Calu3 (cell line): ENCODE measurements at regions not wholly inside any gene's neighbourhood (a gene's known extent, or its start where the extent isn't known, plus 50 kb on each side); places are given as distances from the start of the nearest gene placed in this dataset.

Source experiments
- BruUV-seq: library from RNA; stranded (reverse); fragments of 400-500 nt; replicated peaks from 2 replicates; lab custom pipeline; 2021; lab: Mats Ljungman, UMichigan
- CTCF ChIA-PET: fragments of 300-600 bp; sonication (Branson Sonifier 250); formaldehyde crosslinking; loops from one replicate; lab custom pipeline; 2022; ENCODE audit warnings: antibody characterized with exemption; lab: Charles Lee
- DNase-seq: peaks from one replicate; pipeline ENCODE4 v3.0.0; 2022
- H3K27ac Mint-ChIP-seq: one replicate; pipeline ENCODE4 v1.8.0; 2022; ENCODE audit warnings: mixed read lengths; ENCODE audit not compliant: unreplicated experiment
- H3K27me3 Mint-ChIP-seq: one replicate; pipeline ENCODE4 v1.8.0; 2022; ENCODE audit warnings: mixed read lengths; ENCODE audit not compliant: unreplicated experiment
- H3K36me3 Mint-ChIP-seq: one replicate; pipeline ENCODE4 v1.8.0; 2022; ENCODE audit warnings: mild to moderate bottlenecking, moderate library complexity, mixed read lengths; ENCODE audit not compliant: insufficient read depth, unreplicated experiment
- H3K4me1 Mint-ChIP-seq: one replicate; pipeline ENCODE4 v1.8.0; 2022; ENCODE audit warnings: mild to moderate bottlenecking, low read depth, mixed read lengths; ENCODE audit not compliant: unreplicated experiment
- H3K4me3 Mint-ChIP-seq: one replicate; pipeline ENCODE4 v1.8.0; 2022; ENCODE audit warnings: mild to moderate bottlenecking, low read depth, moderate library complexity, mixed read lengths; ENCODE audit not compliant: unreplicated experiment
- H3K9me3 Mint-ChIP-seq: one replicate; pipeline ENCODE4 v1.8.0; 2022; ENCODE audit warnings: low read depth, mixed read lengths; ENCODE audit not compliant: unreplicated experiment
- intact Hi-C: fragments of 100-400 bp; cut with micrococcal nuclease; formaldehyde crosslinking; loops from one replicate; pipeline ENCODE4 v1.10.0; 2022; ENCODE audit not compliant: unreplicated experiment
- TF ChIP-seq, protein P1 (sequence below): fragments of 200-600 bp; IDR thresholded peaks from one replicate; pipeline ENCODE4 v1.8.0; 2022; ENCODE audit warnings: antibody characterized with exemption; ENCODE audit not compliant: unreplicated experiment

DNA sequence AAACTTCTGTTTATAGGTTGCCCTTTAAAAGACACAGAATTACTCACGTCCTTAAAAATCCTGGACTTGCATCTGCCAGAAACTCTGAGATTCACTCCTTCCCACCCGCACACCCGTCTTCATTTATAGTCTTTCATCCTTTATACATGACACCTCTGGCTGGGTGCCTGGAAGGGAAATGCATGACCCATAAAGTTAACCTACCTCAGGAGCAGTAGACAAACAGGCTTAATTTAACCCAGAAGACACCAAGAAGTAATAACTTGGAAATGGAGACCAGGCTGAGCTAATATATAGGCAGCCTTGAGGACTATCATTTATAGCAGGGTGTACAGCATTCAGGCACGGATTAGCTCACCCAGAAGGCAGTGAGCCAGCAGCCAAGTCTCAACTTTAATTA lies 429.0 kb upstream of the NRSN1 start:
- no peaks in the 10 kb centered on the region for H3K36me3 Mint-ChIP-seq
- H3K4me1 Mint-ChIP-seq: no peaks in the 10 kb centered on the region
- H3K27me3 Mint-ChIP-seq: no peaks in the 10 kb centered on the region
- peaks cover 12% of the 10 kb centered on the region for H3K9me3 Mint-ChIP-seq
- H3K4me3 Mint-ChIP-seq: no peak overlapping the region
- TF ChIP-seq, protein P1, sequence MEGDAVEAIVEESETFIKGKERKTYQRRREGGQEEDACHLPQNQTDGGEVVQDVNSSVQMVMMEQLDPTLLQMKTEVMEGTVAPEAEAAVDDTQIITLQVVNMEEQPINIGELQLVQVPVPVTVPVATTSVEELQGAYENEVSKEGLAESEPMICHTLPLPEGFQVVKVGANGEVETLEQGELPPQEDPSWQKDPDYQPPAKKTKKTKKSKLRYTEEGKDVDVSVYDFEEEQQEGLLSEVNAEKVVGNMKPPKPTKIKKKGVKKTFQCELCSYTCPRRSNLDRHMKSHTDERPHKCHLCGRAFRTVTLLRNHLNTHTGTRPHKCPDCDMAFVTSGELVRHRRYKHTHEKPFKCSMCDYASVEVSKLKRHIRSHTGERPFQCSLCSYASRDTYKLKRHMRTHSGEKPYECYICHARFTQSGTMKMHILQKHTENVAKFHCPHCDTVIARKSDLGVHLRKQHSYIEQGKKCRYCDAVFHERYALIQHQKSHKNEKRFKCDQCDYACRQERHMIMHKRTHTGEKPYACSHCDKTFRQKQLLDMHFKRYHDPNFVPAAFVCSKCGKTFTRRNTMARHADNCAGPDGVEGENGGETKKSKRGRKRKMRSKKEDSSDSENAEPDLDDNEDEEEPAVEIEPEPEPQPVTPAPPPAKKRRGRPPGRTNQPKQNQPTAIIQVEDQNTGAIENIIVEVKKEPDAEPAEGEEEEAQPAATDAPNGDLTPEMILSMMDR: no peak
- intact Hi-C loops: no loop called here
- DNase-seq: no peak
- CTCF ChIA-PET: no interaction called here
- no peak overlapping the region for H3K27ac Mint-ChIP-seq
- BruUV-seq: no TSS peak

DNA sequence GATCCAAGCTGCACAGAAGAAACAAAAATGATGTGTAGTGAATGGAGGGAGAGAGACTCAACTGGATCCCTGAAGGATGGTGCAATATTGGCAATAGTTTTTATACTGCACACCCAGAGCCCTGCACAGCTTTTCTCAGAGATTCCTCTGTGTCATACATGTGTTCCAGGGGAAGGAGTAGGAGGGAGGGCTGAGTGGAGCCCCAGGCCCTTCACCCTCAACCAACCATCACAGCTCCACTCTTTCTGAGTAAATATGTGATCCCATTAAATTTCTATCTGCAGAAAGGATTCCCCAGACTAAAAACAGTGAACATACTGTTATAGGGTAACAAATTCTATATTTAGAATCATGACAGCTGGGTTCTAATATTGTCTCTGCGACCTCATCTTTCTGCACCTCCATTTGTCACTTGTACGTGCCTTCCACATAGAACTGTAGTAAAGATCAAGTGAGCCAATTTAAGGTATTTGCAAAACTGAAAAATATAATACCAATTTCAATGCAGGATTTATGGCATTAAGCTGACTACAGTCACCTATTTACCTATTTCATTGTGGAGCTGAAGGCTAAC lies 421.4 kb upstream of the NRSN1 start:
- no peak overlapping the region for H3K4me3 Mint-ChIP-seq

DNA sequence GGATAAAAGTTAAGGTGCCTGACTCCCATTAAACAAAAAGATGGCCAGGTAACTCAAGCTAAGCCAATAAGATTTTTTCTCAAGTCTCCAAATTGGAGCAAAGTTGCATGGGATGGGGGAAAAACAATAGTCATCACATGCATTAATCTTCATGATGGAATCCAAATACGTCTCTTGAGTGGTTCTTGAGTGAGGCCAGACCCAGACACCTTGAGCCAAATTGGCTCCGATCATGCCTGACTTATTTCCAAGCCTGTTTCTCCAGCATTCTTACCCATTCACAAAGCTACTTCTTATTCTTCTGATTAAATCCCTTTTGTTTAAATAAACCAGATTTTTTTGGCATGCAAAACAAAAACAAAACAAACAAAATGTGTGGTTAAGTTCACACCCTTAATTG lies 420.3 kb upstream of the NRSN1 start:
- Mint-ChIP-seq H3K9me3 (peaks cover 11% of the 10 kb centered on the region), H3K27me3 (no peaks in the 10 kb centered on the region), H3K4me3 (no peak overlapping the region), H3K4me1 (no peaks in the 10 kb centered on the region), H3K27ac (no peak overlapping the region), H3K36me3 (no peaks in the 10 kb centered on the region)
- DNase-seq: no peak
- BruUV-seq: no TSS peak
- intact Hi-C loops: no loop called here
- TF ChIP-seq, protein P1: no peak
- CTCF ChIA-PET: no interaction called here

More for the DNA sequence above, 421.4 kb upstream of the NRSN1 start:
- Mint-ChIP-seq H3K27ac (no peak overlapping the region), H3K9me3 (peaks cover 10% of the 10 kb centered on the region), H3K27me3 (no peaks in the 10 kb centered on the region), H3K36me3 (no peaks in the 10 kb centered on the region), H3K4me1 (no peaks in the 10 kb centered on the region)
- CTCF ChIA-PET: no interaction called here
- BruUV-seq: no TSS peak
- DNase-seq: no peak
- TF ChIP-seq, protein P1: no peak
- intact Hi-C loops: no loop called here

DNA sequence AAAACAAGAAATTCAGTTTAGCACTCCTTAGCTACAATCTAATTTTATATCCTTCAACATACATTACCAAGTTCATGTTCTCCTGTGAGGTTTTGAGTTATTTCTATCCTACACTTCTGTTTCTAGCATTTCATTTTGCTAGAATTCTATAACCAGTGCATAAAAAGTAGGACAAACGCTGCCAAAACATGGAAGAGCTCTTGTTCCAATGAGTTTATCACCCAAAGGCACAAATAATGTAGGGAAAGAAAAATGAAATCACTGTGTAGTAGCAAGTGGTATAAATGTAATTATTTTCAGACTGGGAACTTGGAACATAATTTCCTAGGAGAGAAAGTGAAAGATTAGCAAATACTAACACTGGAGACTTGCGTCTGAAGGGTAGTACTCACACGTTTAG lies 413.3 kb upstream of the NRSN1 start:
- CTCF ChIA-PET: no interaction called here
- Mint-ChIP-seq H3K9me3 (peaks cover 8% of the 10 kb centered on the region), H3K27ac (no peak overlapping the region), H3K4me1 (no peaks in the 10 kb centered on the region), H3K27me3 (no peaks in the 10 kb centered on the region), H3K4me3 (no peak overlapping the region), H3K36me3 (no peaks in the 10 kb centered on the region)
- TF ChIP-seq, protein P1: no peak
- intact Hi-C loops: no loop called here
- no TSS peak for BruUV-seq
- no peak for DNase-seq
